GM12873 (cell line): ENCODE measurements at regions not wholly inside any gene's neighbourhood (a gene's known extent, or its start where the extent isn't known, plus 50 kb on each side); places are given as distances from the start of the nearest gene placed in this dataset.

ENCODE experiments used
- TF ChIP-seq, protein P1 (sequence below): IDR thresholded peaks from 2 replicates; pipeline ENCODE4 v1.5.1; 2012; ENCODE audit warnings: low read depth, mild to moderate bottlenecking, moderate library complexity, low read length, control low read depth; ENCODE audit not compliant: insufficient read depth; ENCODE audit errors: missing control alignments

DNA sequence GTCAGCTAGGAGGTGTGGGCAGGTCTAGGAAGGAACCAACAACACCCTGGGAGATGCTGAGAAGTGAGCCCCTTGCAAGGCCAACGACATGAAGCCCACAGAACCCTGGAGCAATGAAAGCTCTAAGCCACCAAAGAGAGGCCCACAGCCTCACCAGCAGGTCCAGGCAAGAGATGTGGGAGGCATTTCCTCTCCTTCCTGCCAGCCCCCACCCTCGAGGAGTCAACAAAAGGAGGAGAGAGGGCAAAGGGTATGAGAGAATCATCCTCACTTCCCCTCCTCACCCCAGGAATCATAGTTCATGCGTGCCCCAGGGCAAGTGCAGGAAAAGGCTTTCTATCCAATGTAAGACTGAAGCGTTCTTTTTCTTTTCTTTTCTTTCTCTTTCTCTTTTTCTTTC is 195.8 kb downstream of the SHQ1 start:
- TF ChIP-seq, protein P1, sequence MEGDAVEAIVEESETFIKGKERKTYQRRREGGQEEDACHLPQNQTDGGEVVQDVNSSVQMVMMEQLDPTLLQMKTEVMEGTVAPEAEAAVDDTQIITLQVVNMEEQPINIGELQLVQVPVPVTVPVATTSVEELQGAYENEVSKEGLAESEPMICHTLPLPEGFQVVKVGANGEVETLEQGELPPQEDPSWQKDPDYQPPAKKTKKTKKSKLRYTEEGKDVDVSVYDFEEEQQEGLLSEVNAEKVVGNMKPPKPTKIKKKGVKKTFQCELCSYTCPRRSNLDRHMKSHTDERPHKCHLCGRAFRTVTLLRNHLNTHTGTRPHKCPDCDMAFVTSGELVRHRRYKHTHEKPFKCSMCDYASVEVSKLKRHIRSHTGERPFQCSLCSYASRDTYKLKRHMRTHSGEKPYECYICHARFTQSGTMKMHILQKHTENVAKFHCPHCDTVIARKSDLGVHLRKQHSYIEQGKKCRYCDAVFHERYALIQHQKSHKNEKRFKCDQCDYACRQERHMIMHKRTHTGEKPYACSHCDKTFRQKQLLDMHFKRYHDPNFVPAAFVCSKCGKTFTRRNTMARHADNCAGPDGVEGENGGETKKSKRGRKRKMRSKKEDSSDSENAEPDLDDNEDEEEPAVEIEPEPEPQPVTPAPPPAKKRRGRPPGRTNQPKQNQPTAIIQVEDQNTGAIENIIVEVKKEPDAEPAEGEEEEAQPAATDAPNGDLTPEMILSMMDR, result no peak

DNA sequence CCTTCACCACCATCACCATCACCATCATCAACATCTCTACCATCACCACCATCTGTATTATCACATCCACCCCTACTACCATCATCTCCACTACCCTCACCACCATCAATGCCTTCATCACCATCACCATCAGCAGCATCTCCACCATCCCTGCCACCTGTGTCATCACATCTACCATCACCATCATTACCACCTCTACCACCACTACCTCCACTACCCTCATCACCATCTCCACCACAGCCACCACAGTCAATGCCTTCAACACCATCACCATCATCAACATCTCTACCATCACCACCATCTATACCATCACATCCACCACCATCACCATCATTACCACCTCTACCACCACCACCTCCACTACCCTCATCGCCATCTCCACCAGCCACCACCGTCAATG is 196.7 kb downstream of the SHQ1 start:
- TF ChIP-seq, protein P1, result no peak

GRCh38 chr3:72646263-72646662 is 202.0 kb downstream of the SHQ1 start:
- TF ChIP-seq, protein P1, result no peak

DNA sequence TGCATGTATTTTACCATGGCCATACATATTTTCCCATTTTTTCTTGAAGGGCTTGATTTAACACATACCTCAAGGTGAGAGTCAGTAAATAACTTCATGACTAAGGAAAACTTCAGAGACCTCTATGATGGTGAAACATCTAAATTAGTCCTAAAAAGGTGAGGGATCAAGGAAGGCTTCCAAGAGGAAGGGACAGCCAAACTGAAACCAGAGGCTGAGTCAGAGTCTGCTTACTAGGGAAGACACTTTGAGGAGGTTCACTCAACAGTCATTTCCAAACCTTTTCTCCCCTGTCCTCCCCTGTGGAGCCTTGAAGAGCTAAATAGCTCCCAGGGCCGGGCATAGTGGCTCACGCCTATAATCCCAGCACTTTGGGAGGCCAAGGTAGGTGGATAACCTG is 206.6 kb downstream of the SHQ1 start:
- TF ChIP-seq, protein P1, result no peak

- TF ChIP-seq, protein P1, result no peak
Measured at GRCh38 chr3:72641072-72641471, 207.2 kb downstream of the SHQ1 start.

DNA sequence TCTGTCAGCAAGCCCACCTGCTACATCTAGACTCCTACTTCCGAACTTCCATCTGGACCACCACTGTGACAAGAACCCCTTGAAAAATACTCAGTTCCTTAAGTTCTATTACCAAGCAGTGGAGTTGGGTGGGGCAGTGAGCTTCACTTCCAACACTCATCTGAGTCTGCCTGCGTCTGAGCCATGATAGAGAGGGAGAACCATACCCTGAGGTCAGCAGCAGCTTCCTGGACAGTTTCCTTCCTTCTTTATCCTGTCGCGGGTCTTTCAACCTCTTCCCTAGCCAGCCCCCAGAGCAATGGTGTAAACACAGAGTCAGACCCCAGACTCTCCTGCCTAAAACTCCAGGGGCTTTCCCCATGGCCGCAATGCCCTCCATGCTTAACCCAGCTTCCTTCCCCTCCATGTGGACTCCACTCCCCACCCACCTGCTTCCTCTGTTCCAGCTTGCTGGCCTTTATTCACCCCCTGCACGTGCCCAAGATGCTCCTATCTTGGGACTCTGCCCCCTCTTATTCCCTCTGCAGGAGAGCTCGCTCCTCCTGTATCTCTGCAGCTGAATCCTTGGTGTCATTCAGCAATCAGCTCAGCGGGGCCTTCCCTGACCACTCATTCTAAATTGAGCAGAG is 211.2 kb downstream of the SHQ1 start:
- TF ChIP-seq, protein P1, result no peak

DNA sequence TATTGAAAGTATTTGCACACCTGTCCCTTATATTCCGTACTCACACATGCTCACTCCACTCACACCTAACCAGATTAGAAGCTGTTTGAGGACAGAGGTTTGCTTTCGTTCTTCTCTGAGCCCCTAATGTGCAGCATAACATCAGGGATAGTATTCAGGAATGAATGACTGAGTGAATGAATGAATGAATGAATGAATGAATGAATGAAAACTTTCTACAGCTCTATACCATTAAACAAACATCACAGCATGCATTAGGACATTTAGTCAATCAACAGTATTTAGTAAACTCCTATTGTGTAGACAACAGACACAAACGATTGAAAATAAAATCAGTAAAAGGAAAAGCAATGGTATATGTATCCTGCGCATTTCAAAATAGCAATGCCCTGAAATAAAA is 212.7 kb downstream of the SHQ1 start:
- TF ChIP-seq, protein P1, result no peak

DNA sequence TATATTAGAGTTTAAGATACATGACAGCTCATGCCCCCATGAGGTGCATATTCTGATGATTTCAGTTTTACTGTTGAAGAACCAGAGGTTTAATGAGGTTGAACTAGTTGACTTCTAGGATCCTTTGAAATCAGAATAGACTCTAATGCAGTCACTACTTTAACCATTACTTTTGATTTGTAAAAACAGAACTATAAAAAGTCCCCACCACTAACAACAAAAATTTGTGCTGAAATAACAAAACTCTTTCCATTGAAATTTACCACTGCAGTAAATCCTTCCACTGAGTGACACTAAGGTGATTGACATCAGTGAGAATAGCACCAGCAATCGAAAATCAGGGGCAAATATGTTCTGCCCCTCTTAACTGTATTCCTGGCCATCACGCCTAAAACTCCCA is 214.1 kb downstream of the SHQ1 start:
- TF ChIP-seq, protein P1, result no peak
